Caki2 (cell line): ENCODE measurements at regions not wholly inside any gene's neighbourhood (a gene's known extent, or its start where the extent isn't known, plus 50 kb on each side); places are given as distances from the start of the nearest gene placed in this dataset.
"Not testable (repeated sequence)": the region's sequence is repeated elsewhere in the genome, so short reads cannot be mapped to it uniquely, and the experiment has no call there.

Source experiments
- DNase-seq: peaks from one replicate; pipeline ENCODE4 v3.0.0-alpha.2; 2015; ENCODE audit warnings: low read depth
- in situ Hi-C: cut with HindIII; loops from 2 replicates; pipeline ENCODE4 v1.10.0; 2016; ENCODE audit warnings: low sequenced_read_pairs, low pct_unique_long_range_greater_than_20kb, mixed read lengths

DNA sequence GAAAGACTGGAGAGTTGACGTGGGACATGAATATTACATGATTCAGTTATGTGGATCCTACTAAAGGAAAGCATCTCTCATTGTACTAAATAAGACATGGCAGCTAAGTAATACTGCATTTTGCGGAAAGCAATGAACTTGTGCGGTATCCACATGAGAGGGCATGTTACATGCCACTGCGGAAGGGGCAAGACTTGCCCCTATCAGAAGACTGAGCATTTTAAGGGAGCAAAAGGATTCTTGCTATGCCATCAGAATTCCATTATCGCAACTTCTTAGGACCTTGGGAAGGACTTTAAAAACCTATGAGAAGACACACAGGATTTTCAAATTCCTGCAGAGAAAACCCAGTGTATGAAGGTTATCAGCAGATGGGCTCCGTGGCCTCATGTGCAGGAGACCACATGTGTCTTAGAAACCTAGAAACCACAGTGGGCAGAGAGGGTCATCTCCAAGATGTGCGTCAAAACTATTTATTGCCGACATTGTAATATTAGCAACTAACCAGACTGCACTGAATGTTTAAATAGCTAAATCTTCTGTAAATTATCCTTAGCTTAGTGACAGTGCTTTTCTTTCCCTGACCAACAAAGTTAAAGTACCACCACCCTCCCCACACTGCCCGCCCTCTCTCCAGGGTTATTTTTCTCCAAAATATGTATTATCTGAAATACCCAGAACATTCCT, 457.7 kb downstream of the ICE1 start:
- in situ Hi-C loops = no loop called here
- DNase-seq = no peak

DNA sequence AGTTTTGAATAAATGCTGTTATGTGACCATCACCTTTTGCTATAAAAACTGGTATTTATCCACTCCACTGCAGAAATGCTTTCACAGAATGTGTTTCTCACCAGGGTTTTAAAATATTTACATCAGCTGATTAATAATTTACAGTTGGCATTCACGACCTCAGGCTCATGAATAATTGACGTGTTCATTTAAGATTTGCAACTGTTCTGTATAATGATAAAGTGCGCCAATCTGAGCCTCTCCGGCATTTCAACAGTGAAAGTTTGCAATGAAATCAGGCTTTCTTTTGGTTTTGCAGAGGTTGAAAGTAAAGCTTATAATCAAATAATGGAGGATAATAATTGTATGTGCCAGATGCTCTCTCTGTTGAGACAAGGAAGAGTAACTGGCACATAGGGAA, 434.9 kb downstream of the ICE1 start:
- no peak for DNase-seq
- in situ Hi-C loops = no loop called here

DNA sequence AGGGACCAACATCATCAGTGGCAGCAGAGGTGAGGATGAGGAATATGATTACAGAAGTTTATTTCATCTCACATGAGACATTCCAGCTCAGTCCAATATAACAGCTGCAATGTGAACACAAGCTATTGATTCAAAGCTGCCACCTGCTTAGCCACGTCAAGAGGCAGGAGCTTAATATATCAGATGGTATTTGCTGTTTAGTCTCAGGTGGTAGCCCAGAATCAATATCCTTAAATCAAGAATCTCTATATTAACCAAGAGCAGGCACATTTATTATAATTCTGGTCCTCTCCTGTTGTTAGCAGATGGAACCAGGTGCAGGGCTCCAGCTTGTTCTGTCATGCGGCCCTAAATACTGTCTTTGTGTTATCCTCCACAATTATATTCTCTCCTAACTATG, 431.6 kb downstream of the ICE1 start:
- in situ Hi-C loops = no loop called here
- DNase-seq = no peak

DNA sequence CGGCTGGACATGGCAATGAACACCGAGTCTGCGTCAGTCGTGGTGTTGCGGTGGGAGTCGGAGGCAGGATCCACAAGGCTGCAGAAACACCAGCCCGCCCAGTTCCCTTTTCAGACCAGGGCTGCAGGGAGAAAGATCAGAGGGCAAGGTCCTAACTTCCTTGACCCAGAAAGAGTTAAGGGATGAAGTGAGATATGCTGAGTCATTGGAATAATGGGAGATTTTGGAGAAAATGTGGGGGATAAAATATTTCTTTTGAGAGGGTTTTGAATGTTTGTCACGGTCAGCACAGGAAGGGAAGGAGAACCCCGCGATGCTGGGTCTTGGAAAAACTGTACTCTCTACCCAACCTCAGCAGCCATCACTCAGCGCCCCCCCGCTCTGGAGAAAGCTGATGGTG, 416.0 kb downstream of the ICE1 start:
- in situ Hi-C loops = no loop called here
- DNase-seq = no peak

DNA sequence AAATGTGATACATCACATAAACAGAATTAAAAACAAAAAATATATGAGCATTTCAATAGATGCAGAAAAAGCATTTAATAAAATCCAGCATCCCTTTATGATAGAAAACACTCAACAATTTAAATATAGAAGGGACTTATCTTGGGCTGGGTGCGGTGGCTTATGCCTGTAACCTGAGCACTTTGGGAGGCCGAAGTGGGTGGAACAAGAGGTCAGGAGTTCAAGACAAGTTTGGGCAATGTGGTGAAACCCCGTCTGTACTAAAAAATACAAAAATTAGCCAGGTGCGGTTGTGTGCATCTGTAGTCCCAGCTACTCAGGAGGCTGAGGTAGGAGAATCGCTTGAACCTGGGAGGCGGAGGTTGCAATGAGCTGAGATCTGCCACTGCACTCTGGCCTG, 409.1 kb downstream of the ICE1 start:
- in situ Hi-C loops, DNase-seq: not testable (repeated sequence)

DNA sequence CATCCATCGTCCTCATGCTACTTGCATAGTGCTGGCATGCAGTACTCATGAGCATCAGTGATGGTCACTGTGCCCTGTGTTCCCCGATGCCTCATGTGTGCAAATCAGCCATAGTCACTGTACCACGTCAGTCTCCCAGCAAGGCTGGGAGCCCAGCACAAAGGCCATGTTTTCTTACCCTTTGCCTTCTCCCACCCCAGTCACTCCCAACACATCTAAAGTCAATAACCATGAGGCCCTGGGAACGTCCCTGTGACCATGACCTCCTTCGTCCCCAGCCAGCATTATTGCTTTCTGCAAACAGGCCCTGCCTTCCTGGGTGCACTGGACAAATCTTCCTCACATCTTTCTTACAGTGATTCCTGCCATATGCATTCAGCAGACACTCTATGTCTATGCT, 406.1 kb downstream of the ICE1 start:
- no peak for DNase-seq
- in situ Hi-C loops = no loop called here

DNA sequence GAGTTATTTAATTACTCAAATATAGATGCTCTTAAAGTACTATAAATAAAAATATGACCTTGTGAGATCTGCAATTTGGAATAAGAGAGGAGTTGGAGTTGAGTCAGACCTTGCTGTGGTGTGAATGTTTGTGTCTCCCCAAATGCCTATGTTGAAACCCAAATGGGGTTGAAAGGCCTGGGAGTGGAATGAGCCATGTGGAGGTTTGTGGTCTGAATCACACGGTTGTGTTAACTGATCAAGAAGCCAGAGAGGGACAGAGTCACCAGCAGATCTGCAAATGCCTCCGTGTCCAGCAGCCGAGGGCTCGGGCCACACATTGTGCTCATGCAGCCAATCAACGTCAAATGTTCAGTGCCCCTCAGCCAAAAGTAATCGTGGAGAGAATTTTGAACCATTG, 404.4 kb downstream of the ICE1 start:
- in situ Hi-C loops = no loop called here
- no peak for DNase-seq

DNA sequence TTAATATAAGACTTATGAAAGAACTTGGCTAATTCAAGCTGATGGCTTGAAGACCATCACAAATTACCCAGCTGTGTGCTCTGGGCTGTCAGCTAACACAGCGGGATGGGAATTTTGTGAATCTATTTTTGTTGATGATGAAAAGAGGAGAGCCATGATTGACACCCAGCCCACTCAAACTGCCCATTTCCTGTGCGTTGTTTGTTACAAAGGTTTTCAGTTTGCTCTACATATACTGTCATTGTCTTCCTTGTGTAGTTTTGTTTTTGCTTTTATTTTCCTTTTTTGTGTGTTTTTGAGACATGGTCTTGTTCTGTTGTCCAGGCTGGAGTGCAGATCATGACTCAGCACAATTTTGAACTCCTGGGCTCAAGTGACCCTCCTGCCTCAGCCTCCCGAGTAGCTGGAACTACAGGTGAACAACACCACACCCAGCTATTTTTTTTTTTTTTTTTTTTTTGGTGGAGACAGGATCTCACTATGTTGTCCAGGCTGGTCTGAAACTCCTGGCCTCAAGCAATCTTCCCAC, 400.3 kb downstream of the ICE1 start:
- in situ Hi-C loops = no loop called here
- DNase-seq = no peak

DNA sequence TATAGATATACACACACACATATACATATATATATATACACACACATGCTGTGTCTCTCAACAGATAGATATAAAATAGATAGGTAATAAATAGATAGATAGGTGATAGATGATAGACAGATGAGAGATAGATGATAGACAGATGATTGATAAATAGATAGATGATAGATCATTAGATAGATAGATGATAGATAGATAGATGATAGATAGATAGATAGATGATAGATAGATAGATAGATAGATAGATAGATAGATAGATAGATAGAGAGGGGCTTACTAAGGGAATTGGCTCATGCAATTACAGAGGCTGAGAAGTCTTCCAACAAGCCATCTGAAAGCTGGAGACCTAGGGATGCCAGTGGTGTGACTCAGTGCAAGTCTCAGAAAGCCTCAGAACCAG, 394.5 kb downstream of the ICE1 start:
- DNase-seq = no peak
- in situ Hi-C loops = no loop called here

DNA sequence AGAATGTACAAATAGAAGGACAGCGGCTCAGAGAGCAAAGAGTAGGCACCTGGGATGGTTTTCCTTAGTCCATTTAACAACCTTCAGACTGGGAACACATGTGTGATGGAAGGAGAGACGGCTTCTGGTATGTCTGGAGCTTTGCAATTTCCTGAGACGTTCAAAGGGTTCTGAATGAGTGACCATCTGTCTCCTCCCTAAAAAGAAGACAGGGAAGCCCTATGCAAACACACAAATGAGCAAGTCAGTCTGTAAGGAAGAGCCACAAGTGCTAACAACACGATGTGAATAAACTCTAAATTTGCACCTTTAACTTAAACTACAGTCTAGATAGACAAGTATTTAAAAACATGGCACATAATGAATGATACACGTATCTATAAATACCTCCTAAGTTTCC, 391.0 kb downstream of the ICE1 start:
- DNase-seq = no peak
- in situ Hi-C loops = no loop called here

DNA sequence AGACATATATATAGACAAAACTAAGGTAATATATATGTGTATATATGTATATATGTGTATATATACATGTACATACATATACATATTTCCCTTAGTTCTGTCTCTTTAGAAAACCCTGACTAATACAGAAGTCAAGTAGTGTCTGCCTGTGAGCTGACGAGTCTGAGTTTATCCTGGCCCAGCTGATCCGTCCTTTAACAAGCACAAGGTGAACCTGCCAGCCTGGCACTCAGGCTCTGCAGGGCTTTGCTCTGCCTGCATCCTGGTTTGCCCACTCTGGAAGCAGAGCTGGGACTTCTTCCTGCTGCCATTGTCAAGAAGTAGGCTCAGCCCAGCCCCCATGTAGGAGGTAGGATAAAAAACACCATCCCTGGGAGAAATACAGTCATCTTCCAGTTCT, 388.0 kb downstream of the ICE1 start:
- in situ Hi-C loops = no loop called here
- DNase-seq = no peak

DNA sequence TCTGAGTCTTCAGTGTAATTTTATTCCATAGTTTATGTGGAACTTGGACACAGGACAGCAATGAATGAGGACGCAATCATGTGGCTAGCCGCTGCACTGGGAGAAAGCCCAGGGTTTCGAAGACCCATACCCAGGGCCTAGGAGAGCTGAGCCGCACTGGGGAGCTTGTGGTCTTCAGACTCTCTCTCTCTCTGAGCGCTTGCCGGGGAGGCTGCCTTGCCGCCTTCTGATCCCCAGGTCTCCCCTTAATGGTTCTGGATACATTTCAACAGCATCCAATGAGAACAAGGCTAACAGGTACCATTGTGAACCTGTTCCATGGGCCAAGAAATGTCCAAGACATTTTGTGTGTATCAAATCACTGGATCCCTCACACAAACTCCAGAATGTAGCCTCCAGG, 383.4 kb downstream of the ICE1 start:
- in situ Hi-C loops = no loop called here
- DNase-seq = no peak

DNA sequence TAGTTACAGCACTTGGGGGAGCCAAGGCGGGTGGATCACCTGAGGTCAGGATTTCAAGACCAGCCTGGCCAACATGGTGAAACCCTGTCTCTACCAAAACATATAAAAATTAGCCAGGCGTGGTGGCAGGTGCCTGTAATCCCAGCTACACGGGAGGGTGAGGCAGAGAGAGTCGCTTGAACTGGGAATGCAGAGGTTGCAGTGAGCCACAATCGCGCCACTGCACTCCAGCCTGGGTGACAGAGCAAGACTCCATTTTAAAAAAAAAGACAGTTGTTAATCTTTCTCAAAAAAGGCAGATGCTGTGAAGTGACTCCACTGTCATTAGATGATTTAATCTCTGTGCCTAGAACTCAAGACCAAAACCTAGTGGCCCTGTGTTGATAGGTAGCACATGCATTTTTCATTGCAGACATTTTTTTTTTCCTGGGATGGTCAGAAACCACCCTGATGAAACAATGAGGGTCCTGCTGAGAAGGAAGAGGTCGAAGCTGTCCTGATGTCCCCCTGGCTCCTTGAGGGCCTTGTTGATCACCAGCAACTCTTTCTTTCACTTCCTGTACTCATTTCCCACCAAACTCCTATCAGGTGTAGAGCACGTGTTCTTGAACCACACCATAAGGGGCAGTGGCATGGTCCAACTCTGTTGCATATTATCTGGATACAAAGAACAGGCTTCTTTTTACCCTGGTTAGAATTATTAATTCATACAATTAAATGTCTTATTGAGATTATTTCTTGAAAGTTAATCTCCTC, 382.2 kb downstream of the ICE1 start:
- in situ Hi-C loops = no loop called here
- no peak for DNase-seq

DNA sequence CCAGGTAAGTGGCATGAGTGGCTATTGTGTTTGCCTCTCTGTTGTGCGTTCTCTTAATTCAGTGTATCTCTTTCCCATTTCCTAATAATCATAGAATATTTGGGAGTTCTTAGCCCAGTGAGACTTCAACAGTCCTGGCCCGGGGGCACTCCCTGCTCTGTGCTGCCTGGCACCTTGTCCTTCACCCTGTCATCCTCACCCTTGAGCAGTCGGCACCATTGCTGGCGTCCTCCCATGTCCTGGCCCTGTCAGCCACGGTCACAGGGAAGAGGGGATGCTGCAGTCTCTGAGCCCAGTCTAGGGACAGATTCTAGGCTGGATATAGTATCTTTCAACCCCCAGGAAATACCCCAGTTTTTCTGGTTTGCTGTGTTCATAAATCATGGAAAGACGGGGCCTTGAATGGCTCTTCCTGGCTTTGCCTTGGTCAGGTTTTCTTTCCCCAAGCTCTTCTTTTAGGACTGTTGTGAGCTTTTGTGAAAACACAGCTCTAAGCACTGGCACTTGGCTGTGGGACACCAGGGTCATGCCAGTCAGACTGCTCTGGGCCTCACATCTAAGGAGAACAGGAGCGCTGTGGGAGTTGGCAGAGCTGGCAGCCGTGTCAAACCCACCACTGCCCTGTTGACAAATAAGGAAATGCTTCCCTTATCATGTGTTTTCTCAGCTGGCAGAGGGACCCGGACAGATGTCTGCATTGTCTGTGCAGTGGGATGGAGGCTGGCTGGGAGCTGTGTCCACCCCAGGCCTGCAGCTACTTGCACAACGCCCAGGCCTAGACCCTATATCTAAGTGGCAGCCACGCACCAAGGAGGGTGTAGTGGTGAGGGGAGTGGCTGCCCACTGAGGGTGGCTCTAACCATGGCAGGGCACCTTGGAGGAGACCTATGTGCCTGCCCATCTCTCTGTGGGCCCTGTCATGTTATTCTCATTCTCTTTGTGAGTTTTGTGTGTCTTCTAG, 378.6 kb downstream of the ICE1 start:
- in situ Hi-C loops = no loop called here
- no peak for DNase-seq

DNA sequence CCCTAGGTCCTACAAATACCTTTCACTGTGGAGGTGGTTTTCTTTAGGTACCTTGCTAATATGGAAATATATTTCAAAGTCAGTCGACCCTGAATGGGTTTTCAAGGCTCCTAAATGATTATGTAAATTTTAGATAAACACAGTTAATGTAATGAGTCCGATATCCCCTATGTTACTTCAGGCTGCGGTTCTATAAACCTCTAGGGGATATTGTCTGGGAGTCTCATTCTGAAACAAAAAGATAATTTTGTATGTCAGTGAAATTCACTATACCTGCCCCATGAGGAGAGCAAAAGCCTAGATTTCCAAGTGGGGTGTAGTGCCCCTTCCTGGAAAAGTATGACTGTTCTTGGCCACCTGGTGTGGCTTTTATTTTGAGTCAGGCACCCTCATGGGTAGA, 377.3 kb downstream of the ICE1 start:
- in situ Hi-C loops = no loop called here
- no peak for DNase-seq

DNA sequence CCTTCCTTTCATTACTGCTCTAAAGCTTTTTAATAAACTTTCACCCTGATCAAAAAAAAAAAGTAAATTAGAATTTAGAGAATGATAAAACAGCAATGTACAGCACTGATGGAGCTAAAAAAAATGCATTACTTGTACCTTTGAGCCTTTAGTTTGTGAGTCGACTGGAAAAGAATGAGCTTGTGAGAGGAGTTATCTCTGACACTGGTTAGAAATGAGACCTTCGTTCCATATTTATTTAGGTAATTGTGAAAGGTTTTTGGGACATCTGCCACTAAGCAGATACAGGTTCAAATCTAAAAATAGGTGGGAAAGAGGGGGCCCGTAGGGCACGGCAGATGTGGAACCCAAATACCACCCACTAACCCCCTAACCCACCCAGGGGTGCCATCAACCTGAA, 376.8 kb downstream of the ICE1 start:
- no peak for DNase-seq
- in situ Hi-C loops = no loop called here

DNA sequence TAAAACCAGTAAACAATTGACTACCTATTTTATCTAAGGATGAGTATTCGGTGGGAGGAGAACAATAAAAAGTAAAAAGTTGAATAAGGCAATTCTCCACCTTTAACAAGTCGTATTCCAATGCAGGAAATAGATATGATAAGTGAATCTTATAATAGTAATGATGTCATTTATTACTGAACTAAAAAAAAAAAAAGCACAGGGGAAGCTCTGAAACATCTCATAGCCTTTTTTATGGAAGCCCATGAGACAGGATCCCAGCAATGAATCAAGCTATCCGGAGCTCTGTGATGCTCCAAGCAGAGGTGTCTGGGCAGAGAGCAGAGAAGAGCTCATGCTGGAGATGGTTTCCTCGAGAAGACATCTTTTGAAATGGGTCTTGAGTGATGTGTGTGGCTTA, 376.0 kb downstream of the ICE1 start:
- DNase-seq = no peak
- in situ Hi-C loops = no loop called here

DNA sequence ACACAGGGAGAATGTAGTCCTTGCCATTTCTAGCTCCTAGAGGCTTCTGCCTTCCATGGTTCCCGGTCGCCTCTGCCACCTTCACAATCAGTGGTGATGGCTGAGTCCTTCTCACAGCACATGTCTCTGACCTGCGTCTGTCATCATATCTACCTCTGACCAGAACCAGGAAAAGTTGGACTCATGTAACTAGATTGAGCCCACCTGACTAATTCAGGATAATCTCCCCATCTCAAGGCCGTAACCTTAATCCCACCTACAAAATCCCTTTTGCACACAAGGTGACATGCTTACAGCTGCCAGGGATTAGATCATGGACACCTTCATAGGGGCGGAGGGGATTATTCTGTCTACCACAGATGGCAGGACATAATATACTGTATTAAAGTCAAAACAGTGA, 375.6 kb downstream of the ICE1 start:
- DNase-seq = no peak
- in situ Hi-C loops = no loop called here
